Stimulated activated CD4-positive, alpha-beta T cell treated with anti-CD3 and anti-CD28 coated beads, TNF-alpha, amount 100 ng/mL, for 1 hour (primary cell): ENCODE measurements at regions not wholly inside any gene's neighbourhood (a gene's known extent, or its start where the extent isn't known, plus 50 kb on each side); places are given as distances from the start of the nearest gene placed in this dataset.

Experiments used
- DNase-seq, 3 donors: peaks; one replicate each; pipeline ENCODE4 v3.0.0-alpha.2; 2020; ENCODE audit warnings: low read depth in 3 of 3, low spot score in 1 of 3

DNA sequence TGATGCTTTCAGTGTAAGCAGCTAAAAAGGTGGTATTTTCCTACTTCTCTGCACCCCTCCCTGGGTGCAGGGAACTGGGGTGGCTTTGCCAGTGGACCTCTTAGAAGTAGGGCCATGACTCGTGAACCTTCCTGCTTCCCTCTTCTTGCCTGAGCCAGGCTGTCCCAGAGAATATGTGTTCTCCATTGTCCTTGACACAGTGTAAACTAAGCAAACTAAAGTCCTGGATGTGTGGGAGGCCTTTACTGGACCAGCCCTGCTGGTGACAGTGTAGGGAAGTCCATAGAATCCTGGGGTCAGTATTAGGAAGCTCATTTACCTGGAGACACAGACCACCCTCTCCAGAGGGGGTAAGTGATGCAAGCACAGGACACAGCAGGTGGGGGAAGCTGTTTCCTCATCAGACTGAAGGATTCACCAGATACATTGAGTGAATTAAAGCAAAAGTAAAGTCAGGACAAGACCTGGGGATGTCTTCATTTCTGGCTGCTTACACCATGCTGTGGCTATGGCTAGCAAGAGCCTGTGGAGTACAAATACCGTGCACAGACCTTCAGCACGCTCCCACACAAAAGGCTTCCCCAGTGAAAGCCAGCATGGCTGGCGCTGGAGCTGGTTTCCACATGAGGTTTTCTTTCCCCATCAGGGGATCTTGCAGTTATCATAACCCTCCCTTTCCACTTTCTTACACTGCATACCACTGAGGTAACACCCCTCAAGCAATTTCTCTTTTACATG is 64.8 kb upstream of the LPP start:
- no peak for DNase-seq

DNA sequence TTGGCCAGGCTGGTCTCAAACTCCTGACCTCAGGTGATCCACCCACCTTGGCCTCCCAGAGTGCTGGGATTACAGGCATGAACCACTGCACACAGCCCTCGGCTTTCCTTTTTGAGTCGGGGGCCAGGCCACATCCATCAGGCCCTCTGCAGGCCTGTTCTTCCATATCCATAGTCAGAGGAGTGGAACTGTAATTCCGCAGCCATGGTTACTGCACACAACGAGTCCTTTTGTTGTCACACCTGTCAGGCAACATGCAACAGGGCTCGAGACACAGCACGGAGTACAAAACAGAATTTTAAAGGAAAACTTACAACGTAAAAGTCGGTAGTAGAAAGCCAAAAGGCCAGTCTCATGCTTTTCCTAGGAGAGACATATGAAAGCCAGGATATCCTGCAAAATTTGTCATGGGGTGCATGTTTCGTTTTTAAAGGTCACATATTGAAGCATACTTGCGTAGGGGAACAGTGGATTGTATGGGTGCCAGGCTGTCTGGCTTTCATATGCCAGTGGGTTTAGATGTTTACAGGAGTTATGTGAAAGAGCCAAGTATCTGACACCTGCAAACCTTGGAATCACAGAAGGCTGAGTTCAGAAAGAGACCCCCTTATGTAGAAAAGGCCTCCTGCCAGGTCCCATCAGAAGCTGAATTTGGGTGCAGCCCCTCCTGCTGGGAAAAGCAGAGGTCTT is 63.2 kb upstream of the LPP start:
- no peak for DNase-seq

DNA sequence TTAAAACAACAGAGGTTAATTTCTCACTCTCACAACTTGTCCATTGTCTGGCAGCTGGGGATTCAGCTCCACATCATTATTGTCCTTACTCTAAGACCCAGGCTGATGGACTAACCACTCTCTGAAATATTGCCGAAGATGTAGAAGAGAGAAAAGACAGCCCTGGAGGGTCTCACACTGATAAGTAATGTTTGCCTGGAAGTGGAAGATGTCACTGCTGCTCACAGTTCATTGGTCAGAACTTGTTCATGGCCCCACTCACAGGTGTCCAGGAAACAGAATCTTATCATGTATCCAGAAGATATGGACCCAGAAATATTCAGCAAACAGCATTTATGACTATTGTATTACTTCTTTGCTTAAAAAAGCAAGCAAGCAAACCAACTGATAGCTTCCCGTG is 62.2 kb upstream of the LPP start:
- DNase-seq, result no peak

DNA sequence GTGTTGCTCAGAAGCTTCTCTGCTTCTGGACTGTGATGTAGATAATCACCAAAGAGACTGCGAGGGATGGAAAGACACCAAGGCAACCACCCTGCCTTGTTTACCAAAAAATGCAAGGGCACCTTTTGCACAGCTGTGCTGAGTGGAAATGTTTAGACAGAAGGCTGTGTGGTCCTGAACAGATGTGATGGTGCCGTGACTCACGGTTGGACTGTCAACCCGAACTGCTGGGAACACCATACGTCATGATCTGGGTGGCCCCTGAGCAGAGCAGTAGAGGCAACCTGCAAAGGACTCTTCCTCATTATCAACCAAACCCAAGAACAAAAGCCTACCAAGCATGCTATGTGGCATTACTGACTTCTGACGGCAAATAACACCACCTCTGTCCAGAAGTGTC is 61.3 kb upstream of the LPP start:
- DNase-seq, result no peak

DNA sequence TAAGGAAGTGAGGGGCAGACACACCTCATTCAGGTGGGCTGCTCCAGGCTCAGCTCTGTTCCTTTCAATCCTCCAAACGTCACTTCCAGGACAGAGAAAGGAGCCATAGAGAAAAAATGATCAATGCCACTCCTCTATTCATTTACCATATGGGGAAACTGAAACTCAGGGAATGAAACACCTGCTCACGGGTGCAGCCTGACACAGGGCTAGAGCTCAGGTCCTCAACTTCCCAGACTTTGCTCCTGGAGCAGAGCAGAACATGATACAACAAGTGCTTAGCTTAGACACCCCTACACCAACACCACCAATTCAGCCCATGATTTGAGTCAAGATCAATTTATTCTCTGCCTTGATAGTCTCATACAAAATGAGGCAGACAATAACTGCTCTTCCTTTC is 58.5 kb upstream of the LPP start:
- DNase-seq, result no peak

DNA sequence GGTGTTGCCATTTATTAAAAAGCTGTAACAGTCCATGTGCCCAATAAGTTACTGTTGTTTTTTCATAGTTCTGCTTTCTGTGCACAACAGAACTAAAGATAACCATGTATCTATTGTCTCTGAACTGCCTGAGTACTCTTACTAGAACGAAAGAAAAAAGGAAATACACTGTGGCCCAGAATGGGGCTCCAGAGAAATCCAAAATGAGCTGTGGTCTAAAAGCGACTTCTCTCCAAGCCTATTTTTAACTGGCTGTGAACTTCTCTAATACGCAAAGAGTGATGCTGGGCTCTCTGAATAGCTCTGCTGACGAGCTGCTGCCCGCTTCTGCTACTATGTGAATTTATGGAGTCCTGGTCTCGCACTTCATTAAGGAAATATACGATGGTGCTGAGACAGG is 56.2 kb upstream of the LPP start:
- DNase-seq, result no peak

DNA sequence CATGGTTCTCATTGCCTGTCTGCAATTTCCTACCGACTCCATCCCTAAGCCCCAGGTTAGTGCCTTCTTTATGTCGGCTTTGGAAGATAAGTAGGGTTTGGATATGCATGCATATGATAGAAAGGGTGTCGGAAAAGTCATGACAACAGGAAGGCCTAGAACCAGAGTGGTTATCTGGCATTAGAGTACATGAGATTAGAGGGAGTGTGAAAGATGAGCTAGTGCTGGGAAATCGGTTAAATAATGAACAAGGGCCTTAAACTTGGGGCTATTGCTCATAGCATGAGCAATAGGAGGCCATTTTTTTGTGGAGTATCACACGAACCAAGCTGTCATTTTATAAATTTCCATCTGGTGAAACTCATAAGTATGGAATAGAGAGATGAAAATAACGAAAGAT is 54.0 kb upstream of the LPP start:
- DNase-seq, result no peak

DNA sequence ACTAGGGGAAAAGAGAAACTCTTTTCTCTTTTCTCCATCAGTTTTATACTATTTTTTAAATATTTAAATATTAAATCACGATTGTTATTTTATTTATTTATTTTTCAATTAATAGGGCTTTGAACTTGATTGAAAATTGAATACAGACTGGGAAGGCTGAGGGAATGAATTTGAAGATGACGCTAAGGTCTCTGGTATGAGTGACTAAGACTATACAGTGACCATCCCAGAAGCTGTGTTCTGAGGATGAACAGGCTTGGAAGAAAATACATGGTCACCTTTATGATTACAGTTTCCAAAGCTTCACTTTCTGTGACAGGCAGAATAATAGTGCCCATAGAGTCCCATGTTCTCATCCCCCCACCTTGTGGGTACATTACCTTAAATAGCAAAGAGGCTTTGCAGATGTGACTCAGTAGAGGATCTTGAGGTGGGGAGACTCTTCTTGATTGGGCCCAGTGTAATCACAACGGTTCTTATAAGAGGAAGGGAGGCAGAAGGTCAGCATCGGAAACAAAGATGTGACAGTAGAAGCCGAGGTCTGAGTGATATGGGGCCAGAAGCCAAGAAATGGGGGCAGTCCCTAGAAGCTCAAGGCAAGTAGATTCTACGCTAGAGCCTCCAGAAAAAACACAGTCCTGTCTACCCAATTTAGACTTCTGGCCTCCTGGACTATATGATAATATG is 51.0 kb upstream of the LPP start:
- no peak for DNase-seq

DNA sequence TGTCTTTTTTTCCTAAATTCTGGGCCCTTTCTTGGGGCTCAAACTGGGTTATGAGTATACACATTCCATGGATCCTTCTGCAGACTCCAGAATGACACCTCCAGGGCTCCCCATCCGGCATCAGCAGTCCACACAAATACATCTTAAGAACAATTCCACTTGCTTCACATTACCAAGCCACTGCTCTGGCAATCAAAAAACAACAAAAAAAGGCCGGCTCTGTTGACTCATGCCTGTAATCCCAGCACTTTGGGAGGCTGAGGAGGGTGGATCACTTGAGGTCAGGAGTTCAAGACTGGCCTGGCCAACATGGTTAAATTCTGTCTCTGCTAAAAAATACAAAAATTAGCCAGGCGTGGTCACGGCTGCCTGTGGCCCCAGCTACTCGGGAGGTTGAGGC is 49.9 kb upstream of the LPP start:
- DNase-seq, result no peak
